Fibroblast of skin of right quadriceps (primary cell): ENCODE measurements at regions not wholly inside any gene's neighbourhood (a gene's known extent, or its start where the extent isn't known, plus 50 kb on each side); places are given as distances from the start of the nearest gene placed in this dataset.

Experiments used
- DNase-seq: peaks from one replicate; pipeline ENCODE4 v3.0.0-alpha.2; 2013

- peak; percentile 39 for DNase-seq
Measured at GRCh38 chr2:63786471-63786870, 55.2 kb upstream of the UGP2 start.

- peak; percentile 60 for DNase-seq
Measured at GRCh38 chr2:63788071-63788470, 53.6 kb upstream of the UGP2 start.

- DNase-seq: peak; percentile 82
Measured at GRCh38 chr2:63789338-63790020, 52.2 kb upstream of the UGP2 start.

GRCh38 chr2:63790491-63790890, 51.2 kb upstream of the UGP2 start:
- peak; percentile 6 for DNase-seq

- DNase-seq: peak; percentile 97
Measured at GRCh38 chr2:63790906-63791305, 50.8 kb upstream of the UGP2 start.

GRCh38 chr2:63791387-63791786, 50.3 kb upstream of the UGP2 start:
- no peak for DNase-seq
